A549 (cell line): ENCODE measurements at regions not wholly inside any gene's neighbourhood (a gene's known extent, or its start where the extent isn't known, plus 50 kb on each side); places are given as distances from the start of the nearest gene placed in this dataset.

Experiments
- JUNB ChIP-seq: fragments of >200 bp; sonication (Bioruptor Twin); formaldehyde crosslinking; IDR thresholded peaks from 2 replicates; pipeline ENCODE4 v1.6.1; 2016
- TF ChIP-seq, protein P1 (sequence below): IDR thresholded peaks from 2 replicates; pipeline ENCODE4 v1.6.1; 2012; ENCODE audit warnings: low read depth, borderline replicate concordance
- TF ChIP-seq, protein P2 (sequence below): fragments of >200 bp; sonication (Bioruptor Twin); formaldehyde crosslinking; IDR thresholded peaks from 3 replicates; pipeline ENCODE4 v1.5.1; 2016

DNA sequence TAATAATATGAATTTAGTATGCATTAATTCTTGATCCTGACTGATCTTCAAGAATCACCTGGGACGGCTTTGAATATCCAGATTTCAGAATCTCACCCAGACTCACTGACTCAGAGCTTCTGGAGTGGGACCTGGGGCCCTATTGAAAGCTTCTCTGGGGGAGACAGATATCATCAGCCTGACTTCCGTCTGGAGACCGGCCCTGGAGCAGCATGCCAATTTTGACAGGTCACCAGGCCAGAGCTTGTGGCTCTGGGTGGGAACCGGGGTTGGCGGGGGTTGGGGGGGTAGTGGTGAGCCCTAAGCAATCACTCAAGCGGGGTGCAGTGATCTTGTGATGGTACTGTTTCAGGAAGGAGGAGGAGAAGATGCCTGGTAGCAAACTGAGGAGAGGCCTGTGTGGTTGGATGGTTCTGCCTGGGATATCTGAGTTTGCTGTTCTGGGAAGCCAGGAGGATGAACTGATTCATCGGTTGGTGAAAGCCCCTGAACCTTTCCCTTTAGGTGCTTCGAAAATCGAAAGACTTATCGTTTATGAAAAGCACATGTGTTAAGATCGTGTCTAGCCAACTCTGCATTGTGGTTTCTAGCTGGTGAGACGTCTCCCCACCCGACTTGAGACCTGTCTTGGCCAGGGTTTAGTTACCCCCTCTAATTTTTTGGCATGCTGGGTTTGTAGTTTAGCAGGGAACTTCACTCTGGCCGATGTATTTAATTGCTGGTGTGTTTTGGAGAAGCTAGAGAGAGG is 263.9 kb upstream of the C2CD4B start:
- TF ChIP-seq, protein P1, sequence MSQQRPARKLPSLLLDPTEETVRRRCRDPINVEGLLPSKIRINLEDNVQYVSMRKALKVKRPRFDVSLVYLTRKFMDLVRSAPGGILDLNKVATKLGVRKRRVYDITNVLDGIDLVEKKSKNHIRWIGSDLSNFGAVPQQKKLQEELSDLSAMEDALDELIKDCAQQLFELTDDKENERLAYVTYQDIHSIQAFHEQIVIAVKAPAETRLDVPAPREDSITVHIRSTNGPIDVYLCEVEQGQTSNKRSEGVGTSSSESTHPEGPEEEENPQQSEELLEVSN: no peak
- TF ChIP-seq JUNB: no peak
- TF ChIP-seq, protein P2, sequence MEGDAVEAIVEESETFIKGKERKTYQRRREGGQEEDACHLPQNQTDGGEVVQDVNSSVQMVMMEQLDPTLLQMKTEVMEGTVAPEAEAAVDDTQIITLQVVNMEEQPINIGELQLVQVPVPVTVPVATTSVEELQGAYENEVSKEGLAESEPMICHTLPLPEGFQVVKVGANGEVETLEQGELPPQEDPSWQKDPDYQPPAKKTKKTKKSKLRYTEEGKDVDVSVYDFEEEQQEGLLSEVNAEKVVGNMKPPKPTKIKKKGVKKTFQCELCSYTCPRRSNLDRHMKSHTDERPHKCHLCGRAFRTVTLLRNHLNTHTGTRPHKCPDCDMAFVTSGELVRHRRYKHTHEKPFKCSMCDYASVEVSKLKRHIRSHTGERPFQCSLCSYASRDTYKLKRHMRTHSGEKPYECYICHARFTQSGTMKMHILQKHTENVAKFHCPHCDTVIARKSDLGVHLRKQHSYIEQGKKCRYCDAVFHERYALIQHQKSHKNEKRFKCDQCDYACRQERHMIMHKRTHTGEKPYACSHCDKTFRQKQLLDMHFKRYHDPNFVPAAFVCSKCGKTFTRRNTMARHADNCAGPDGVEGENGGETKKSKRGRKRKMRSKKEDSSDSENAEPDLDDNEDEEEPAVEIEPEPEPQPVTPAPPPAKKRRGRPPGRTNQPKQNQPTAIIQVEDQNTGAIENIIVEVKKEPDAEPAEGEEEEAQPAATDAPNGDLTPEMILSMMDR: no peak
